RWPE1 (cell line): ENCODE measurements at regions not wholly inside any gene's neighbourhood (a gene's known extent, or its start where the extent isn't known, plus 50 kb on each side); places are given as distances from the start of the nearest gene placed in this dataset.

Source experiments
- CTCF ChIA-PET: fragments of 350-600 bp; sonication (Branson Sonifier 250); formaldehyde crosslinking; extraction: SDS; loops from one replicate; lab custom pipeline; 2021; lab: Yijun Ruan, JAX
- POLR2A ChIA-PET: fragments of 400-600 bp; formaldehyde crosslinking; extraction: SDS; loops from one replicate; lab custom pipeline; 2020; ENCODE audit warnings: antibody characterized with exemption; ENCODE audit not compliant: low non-redundant PET; lab: Yijun Ruan, JAX
- DNase-seq: peaks from one replicate; pipeline ENCODE4 v3.0.0; 2012; ENCODE audit warnings: low spot score
- H3K27ac ChIP-seq: fragments of 450-650 bp; 2 replicates; pipeline ENCODE4 v1.5.1; 2017
- TF ChIP-seq, protein P1 (sequence below): fragments of 450-650 bp; conservative IDR thresholded peaks from 2 replicates; pipeline ENCODE4 v1.5.1; 2017; ENCODE audit warnings: low read depth, mild to moderate bottlenecking

DNA sequence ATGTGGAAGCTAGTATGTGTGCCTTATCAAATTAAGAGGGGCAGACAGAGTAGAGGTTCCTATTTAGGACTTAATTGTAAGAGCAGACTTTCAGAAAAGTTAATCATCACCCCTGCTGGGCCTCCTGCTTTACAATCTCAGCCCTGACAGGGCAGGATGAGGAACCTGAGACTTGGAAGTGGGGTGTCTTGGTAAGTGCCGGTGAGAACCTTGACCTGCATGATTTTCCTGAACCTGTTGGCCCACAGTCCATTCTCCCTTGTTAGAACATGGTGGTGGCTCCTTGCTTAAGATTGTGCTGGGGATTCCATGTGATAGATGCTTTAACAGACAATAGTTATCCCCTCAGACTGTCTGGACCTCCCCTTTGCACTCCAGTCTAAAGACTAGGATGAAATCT is 141.7 kb upstream of the TMEM72 start:
- ChIA-PET CTCF (no interaction called here), POLR2A (no interaction called here)
- DNase-seq, result no peak
- TF ChIP-seq, protein P1, sequence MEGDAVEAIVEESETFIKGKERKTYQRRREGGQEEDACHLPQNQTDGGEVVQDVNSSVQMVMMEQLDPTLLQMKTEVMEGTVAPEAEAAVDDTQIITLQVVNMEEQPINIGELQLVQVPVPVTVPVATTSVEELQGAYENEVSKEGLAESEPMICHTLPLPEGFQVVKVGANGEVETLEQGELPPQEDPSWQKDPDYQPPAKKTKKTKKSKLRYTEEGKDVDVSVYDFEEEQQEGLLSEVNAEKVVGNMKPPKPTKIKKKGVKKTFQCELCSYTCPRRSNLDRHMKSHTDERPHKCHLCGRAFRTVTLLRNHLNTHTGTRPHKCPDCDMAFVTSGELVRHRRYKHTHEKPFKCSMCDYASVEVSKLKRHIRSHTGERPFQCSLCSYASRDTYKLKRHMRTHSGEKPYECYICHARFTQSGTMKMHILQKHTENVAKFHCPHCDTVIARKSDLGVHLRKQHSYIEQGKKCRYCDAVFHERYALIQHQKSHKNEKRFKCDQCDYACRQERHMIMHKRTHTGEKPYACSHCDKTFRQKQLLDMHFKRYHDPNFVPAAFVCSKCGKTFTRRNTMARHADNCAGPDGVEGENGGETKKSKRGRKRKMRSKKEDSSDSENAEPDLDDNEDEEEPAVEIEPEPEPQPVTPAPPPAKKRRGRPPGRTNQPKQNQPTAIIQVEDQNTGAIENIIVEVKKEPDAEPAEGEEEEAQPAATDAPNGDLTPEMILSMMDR, result no peak
- no peak overlapping the region for H3K27ac ChIP-seq

DNA sequence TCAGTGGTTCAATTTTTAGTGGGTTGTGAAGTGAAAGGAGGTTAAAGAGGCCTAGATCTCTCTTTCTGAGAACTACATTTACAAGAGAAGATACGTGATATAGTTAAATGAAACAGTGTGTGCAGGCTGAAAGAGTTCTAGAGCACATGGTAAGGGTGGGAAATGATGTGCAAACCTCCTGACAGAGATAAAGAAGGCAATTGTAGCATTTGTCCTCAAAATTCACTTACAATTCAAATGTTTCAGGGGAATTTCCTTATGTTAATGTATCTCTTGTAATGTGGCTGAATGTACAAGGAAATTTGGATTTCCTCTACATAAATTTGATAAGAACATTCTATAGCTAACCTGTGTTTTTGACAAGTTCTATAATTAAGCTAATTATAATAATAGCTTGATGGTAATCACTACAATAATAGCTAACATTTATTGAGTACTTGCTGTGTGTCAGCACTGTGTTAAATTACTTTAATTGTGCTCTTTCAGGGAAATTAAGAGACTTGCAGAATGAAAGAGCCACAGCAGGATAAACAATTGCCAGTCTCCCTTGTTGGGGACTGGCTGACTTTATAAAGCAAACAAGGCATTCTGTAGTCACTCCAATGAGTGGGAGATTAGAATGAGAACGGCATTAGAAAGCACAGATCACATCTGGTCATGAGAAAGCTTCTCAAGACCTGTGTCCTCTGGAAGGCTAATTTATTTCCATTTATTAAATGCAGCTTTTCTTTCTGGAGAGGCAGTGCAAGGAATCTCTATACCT is 139.7 kb upstream of the TMEM72 start:
- TF ChIP-seq, protein P1, result no peak
- POLR2A ChIA-PET, result no interaction called here
- no peak overlapping the region for H3K27ac ChIP-seq
- no peak for DNase-seq
- CTCF ChIA-PET, result interaction anchor here (0.6 to 0.7 kb wide), 2 partner anchors 94 to 869 kb away, joined by 3 to 4 read pairs; no protein-coding TSS in a partner anchor

DNA sequence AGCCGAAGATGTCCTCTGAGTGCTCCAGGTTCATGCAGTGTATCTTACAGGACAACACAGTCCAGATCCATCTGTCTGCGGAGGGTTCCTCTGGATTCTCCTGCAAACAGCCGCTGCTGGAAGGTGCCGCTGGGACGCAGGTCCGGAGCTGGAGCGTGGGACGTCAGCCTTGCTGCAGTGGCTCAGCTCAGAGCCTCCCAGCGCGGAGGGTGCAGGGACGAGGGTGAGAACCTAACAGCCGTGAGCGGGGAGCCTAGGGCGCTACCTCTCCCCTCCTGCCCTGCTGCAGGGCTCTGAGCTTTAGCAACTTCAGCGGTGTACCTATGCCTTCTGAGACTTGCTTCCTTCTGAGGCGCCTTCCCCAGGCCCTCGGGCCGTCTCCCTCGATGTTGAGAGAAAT is 137.6 kb upstream of the TMEM72 start:
- no peak overlapping the region for H3K27ac ChIP-seq
- POLR2A ChIA-PET, result no interaction called here
- TF ChIP-seq, protein P1, result no peak
- DNase-seq, result no peak
- CTCF ChIA-PET, result no interaction called here

DNA sequence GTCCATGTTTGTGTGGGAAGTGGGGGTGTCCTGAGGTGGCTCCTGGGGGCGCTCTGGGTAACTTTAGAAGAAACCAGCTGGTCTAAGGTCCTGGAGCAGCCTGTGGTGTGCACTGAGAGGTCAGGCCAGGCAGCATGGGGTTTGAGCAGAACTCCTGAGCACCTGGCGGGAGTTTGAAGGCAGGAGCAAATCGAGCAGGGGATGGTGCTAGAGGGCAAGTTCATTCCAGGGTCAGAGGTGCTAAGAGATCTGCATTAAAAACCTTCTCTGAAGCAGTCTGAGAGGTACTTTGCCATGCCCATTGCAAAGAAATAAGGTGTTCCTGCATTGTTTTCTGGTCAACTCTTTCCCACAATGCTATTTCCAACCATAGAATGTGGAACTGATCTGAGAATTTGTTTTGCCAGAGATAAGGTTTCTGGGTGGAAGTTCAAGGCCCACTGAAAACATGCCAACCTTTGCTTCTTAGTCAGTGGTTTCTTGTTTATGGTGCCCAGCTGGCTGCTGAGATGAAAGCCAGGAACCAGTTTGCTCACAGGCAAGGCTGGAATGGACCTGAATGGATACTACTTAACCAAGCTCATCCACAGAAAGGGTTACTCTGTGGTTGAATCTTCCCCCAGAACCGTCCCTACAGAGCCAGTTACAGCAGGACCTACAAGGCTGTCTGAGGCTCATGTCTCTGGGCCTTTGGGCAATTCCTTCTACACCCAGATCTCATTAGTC is 136.3 kb upstream of the TMEM72 start:
- CTCF ChIA-PET, result no interaction called here
- POLR2A ChIA-PET, result no interaction called here
- DNase-seq, result no peak
- TF ChIP-seq, protein P1, result no peak
- no peak overlapping the region for H3K27ac ChIP-seq

DNA sequence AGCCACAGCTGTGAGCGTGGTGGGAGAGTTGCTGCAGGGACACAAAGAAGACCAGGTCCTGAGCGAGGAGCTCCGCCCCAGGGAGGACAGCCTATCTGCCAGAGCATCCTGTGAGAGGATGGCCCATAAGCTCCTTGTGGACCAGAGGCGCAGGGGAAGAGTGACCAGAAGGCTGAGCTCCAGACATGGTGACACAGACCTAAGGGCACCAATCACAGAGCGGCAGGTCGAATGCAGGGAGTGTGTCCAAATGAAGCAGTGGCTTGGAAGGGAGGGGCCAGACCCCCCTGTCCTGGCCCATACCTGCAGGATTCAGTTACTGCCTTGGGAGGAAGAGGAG is 135.8 kb upstream of the TMEM72 start:
- ChIA-PET POLR2A (no interaction called here), CTCF (no interaction called here)
- H3K27ac ChIP-seq, result no peak overlapping the region
- TF ChIP-seq, protein P1, result no peak
- no peak for DNase-seq

DNA sequence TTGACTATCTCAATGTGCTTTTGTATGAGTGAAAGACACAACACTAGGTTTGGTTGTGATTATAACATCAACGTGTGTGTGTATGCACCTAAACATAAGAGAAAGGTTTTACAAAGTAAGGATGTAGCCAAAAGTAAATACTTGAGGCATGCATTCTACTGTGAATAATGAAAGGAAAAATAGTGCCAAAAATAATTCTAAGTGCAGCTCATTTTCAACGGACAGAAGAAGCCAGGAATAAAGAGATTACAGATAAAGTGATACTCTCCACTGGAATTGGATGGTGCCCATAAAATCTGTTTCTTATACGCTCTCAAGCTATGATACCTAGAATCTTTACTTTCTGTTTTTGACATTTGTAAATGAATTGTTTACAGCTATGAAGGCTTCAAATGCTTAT is 135.0 kb upstream of the TMEM72 start:
- TF ChIP-seq, protein P1, result no peak
- POLR2A ChIA-PET, result no interaction called here
- no peak for DNase-seq
- CTCF ChIA-PET, result interaction anchor here (0.6 kb wide), 1 partner anchor 152 kb away, joined by 3 read pairs; no protein-coding TSS in a partner anchor
- no peak overlapping the region for H3K27ac ChIP-seq
